Gastroesophageal sphincter (tissue), 3 donors: ENCODE measurements at regions not wholly inside any gene's neighbourhood (a gene's known extent, or its start where the extent isn't known, plus 50 kb on each side); places are given as distances from the start of the nearest gene placed in this dataset.

Experiments used
- CTCF ChIP-seq, 4 experiments: fragments of 200-600 bp in 2 of 4; fragments of 450-650 bp in 2 of 4; sonication (generic) in 1 of 4; IDR thresholded peaks; one replicate each; pipeline ENCODE4 v1.5.1; 2017 to 2019; ENCODE audit warnings: antibody characterized with exemption in 4 of 4, mild to moderate bottlenecking in 2 of 4, moderate library complexity in 2 of 4
- POLR2A ChIP-seq, 2 donors: fragments of 450-650 bp; IDR thresholded peaks; one replicate each; pipeline ENCODE4 v1.6.1; 2017; ENCODE audit warnings: antibody characterized with exemption in 2 of 2, mild to moderate bottlenecking in 2 of 2, moderate library complexity in 1 of 2
- POLR2AphosphoS5 ChIP-seq: sonication (generic); formaldehyde crosslinking; IDR thresholded peaks from one replicate; pipeline ENCODE4 v1.6.1; 2017; ENCODE audit warnings: antibody characterized with exemption

- no peak for TF ChIP-seq CTCF (IDR thresholded peaks at IDR 0.05)
- TF ChIP-seq POLR2A (IDR thresholded peaks at IDR 0.05): no peak
- TF ChIP-seq POLR2AphosphoS5: no peak
Observed at GRCh38 chr11:37248145-37248544, 650.1 kb upstream of the RAG2 start.
